HFFc6 (cell line): ENCODE measurements at regions not wholly inside any gene's neighbourhood (a gene's known extent, or its start where the extent isn't known, plus 50 kb on each side); places are given as distances from the start of the nearest gene placed in this dataset.

Source experiments
- DNase-seq: peaks from one replicate; pipeline ENCODE4 v3.0.0-alpha.2; 2018
- H3K27ac Mint-ChIP-seq: 2 replicates; pipeline ENCODE4 v1.8.0; 2020; ENCODE audit warnings: mild to moderate bottlenecking, mixed read lengths
- H3K27me3 Mint-ChIP-seq: 2 replicates; pipeline ENCODE4 v1.8.0; 2021; ENCODE audit warnings: mild to moderate bottlenecking, moderate library complexity, mixed read lengths; ENCODE audit not compliant: insufficient read depth
- H3K36me3 Mint-ChIP-seq: 2 replicates; pipeline ENCODE4 v1.8.0; 2021; ENCODE audit warnings: low read depth, mixed read lengths
- H3K4me1 Mint-ChIP-seq: 2 replicates; pipeline ENCODE4 v1.8.0; 2020; ENCODE audit warnings: low read depth, mixed read lengths
- H3K4me3 Mint-ChIP-seq: 2 replicates; pipeline ENCODE4 v1.8.0; 2020; ENCODE audit warnings: mild to moderate bottlenecking, moderate library complexity, mixed read lengths
- H3K9me3 Mint-ChIP-seq: 2 replicates; pipeline ENCODE4 v1.8.0; 2020; ENCODE audit warnings: mild to moderate bottlenecking, mixed read lengths
- CTCF ChIP-seq: fragments of 200-600 bp; sonication (generic); IDR thresholded peaks from 2 replicates; pipeline ENCODE4 v1.5.0; 2021; ENCODE audit warnings: antibody characterized with exemption, mild to moderate bottlenecking

- Mint-ChIP-seq H3K36me3 (0 out of 2 replicates have a peak, but pooled peaks cover 4% of the 10 kb centered on the region), H3K27ac (no peak overlapping the region), H3K4me1 (no peaks in the 10 kb centered on the region), H3K4me3 (no peak overlapping the region), H3K9me3 (peaks cover 43% of the 10 kb centered on the region), H3K27me3 (peaks cover 2% of the 10 kb centered on the region; the same call in 1 of the 2 replicates)
- no peak for DNase-seq
- TF ChIP-seq CTCF: no peak
Observed at GRCh38 chr11:116070520-116070919, 566.3 kb upstream of the CADM1 start.

DNA sequence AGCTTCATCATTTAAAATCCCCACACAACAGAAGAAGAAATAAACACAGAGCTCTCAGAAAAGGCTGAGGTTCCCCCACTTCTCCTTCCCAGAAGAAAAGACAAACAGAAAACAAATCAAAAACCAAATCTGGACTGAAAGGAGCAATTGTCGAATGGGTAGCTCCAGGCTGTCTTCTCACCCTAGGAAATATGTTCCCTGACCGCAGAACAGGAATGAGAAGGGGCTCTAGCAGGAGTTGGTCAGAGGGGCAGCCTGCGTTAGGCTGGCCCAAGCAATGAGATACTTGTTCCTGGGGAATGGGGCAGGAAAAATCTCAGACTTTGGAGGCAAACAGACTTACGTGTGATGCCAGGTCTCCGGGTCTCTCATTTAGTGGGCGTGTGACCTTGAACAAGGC lies 562.6 kb upstream of the CADM1 start:
- no peak overlapping the region for H3K4me3 Mint-ChIP-seq
- peaks cover 4% of the 10 kb centered on the region; the same call in 1 of the 2 replicates for H3K27me3 Mint-ChIP-seq
- peaks cover 60% of the 10 kb centered on the region for H3K9me3 Mint-ChIP-seq
- no peak for DNase-seq
- no peak overlapping the region for H3K27ac Mint-ChIP-seq
- TF ChIP-seq CTCF: no peak
- no peaks in the 10 kb centered on the region for H3K36me3 Mint-ChIP-seq
- H3K4me1 Mint-ChIP-seq: no peaks in the 10 kb centered on the region

- no peak overlapping the region for H3K4me3 Mint-ChIP-seq
- no peaks in the 10 kb centered on the region for H3K36me3 Mint-ChIP-seq
Observed at GRCh38 chr11:116065986-116066385, 561.8 kb upstream of the CADM1 start.

DNA sequence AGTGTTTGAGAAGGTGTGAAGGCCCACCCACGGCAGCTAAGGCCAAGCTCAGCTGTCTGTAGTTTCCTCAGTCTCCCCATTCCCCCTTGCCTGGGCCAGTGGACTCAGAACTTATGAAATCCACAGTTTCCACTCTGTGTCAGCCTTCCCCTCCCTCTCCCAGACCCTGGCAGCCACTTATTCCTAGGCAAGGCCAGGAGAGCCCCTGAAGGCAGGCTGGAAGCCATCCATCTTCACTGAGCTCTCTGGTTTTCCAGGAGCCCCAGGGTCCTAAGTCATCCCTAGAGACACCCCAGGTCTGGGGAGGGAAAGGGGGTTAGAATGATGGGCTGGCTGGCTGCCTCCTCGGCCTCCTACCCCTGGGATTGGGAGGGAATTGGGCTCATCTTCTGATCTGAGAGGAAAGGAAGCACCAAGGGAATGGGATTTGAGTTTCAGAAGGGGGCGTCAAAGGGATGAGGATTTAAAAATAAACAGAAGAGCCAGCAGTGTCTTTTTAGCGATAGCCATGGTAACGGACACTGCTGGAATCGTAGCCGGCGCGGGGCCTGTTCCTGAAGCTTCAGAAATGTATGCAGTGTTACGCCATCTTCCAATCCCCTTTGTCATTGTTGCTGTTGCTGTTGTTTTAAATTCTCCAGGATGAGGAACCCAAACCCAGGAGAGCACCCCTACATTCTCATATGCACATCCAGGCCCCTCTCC lies 561.1 kb upstream of the CADM1 start:
- peaks cover 4% of the 10 kb centered on the region; the same call in 1 of the 2 replicates for H3K27me3 Mint-ChIP-seq
- no peaks in the 10 kb centered on the region for H3K36me3 Mint-ChIP-seq
- H3K4me3 Mint-ChIP-seq: no peak overlapping the region
- H3K4me1 Mint-ChIP-seq: no peaks in the 10 kb centered on the region
- no peak overlapping the region for H3K27ac Mint-ChIP-seq
- TF ChIP-seq CTCF: no peak
- peaks cover 60% of the 10 kb centered on the region for H3K9me3 Mint-ChIP-seq
- no peak for DNase-seq

More at GRCh38 chr11:116065986-116066385, 561.8 kb upstream of the CADM1 start:
- DNase-seq: no peak
- Mint-ChIP-seq H3K27me3 (peaks cover 4% of the 10 kb centered on the region; the same call in 1 of the 2 replicates), H3K9me3 (peaks cover 61% of the 10 kb centered on the region), H3K4me1 (no peaks in the 10 kb centered on the region), H3K27ac (no peak overlapping the region)
- TF ChIP-seq CTCF: no peak

DNA sequence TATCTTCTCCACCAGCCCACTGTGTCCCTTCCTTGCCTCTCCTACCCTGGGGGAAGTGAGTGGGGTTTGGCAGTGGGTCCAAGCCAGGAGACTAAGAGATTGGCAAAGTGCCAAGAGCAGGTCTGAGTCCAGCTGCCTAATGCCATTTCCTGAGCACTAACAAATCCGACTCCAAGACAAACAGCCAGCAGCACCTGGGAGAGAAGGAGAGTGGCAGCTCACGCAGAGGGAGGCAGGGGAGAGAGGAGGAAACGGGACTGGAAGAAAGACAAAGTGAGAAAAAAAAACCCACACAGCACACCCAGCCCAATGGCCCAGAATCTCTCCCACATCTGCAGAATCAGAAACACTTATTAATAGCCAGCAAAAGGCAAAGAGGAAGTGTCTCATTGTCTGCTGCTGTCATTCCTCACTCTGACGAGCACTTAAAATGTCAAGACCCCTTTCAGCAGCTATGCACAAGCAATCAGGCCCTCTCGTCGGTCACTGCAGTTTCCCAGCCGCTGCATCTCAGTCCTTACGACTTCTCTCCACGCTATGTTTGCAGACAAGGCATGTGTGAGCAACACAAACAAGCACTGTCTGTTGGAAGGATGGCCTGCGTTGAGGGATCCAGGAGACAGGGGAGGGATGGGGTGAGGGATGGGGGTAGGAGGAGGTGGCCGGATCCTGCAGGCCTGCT lies 558.4 kb upstream of the CADM1 start:
- no peak for DNase-seq
- H3K27me3 Mint-ChIP-seq: 0 out of 2 replicates have a peak, but pooled peaks cover 2% of the 10 kb centered on the region
- no peak overlapping the region for H3K4me3 Mint-ChIP-seq
- H3K9me3 Mint-ChIP-seq: peaks cover 62% of the 10 kb centered on the region
- H3K36me3 Mint-ChIP-seq: no peaks in the 10 kb centered on the region
- no peak for TF ChIP-seq CTCF
- no peak overlapping the region for H3K27ac Mint-ChIP-seq
- no peaks in the 10 kb centered on the region for H3K4me1 Mint-ChIP-seq
